ENCODE measurements at regions not wholly inside any gene's neighbourhood (a gene's known extent, or its start where the extent isn't known, plus 50 kb on each side); places are given as distances from the start of the nearest gene placed in this dataset.

DNA sequence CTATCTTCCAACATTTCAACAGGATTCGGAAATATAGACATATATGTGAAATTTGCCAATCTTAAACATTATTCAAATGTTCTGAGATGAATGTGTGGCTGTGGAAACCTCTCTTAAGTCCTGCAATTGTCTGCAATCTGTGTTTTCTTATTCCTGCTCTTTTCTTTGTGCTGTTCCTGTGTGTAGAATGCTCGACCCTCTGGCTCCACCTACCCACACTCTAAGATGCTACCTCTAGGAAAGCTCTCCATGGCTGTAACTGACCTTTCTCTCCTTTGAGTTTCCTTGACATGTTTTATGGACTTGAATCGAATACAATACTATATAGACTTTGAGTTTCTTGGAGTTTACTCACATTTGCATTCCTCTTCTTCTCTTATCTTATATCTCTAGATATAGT is 120.6 kb upstream of the ASTN2 start:
- Histone ChIP-seq H3F3A (ENCODE audit: insufficient read depth, low read length) (no peaks in the 10 kb centered on the region), H3K27me3 (replicated peaks; ENCODE audit: insufficient read depth, low read length) (no peaks in the 10 kb centered on the region), H3K4me3 (ENCODE audit: low read length) (no peak overlapping the region), H2AFZ (ENCODE audit: low read length) (no peak overlapping the region), H3K79me2 (ENCODE audit: low read length) (no peaks in the 10 kb centered on the region), H3K9me2 (replicated peaks; ENCODE audit: insufficient read depth, low read length) (no peaks in the 10 kb centered on the region), H3K4me1 (ENCODE audit: low read length) (no peaks in the 10 kb centered on the region), H3K36me3 (replicated peaks; ENCODE audit: insufficient read depth, low read length) (no peaks in the 10 kb centered on the region), H3K4me2 (ENCODE audit: low read depth, low read length) (no peak overlapping the region), H3K9ac (ENCODE audit: low read length) (no peak overlapping the region), H3K27ac (ENCODE audit: low read length) (no peak overlapping the region), H3K9me3 (replicated peaks; ENCODE audit: insufficient read depth, low read length) (no peaks in the 10 kb centered on the region), H4K20me1 (ENCODE audit: insufficient read depth, low read length) (no peaks in the 10 kb centered on the region)
- no peak for DNase-seq
- TF ChIP-seq, protein P1, sequence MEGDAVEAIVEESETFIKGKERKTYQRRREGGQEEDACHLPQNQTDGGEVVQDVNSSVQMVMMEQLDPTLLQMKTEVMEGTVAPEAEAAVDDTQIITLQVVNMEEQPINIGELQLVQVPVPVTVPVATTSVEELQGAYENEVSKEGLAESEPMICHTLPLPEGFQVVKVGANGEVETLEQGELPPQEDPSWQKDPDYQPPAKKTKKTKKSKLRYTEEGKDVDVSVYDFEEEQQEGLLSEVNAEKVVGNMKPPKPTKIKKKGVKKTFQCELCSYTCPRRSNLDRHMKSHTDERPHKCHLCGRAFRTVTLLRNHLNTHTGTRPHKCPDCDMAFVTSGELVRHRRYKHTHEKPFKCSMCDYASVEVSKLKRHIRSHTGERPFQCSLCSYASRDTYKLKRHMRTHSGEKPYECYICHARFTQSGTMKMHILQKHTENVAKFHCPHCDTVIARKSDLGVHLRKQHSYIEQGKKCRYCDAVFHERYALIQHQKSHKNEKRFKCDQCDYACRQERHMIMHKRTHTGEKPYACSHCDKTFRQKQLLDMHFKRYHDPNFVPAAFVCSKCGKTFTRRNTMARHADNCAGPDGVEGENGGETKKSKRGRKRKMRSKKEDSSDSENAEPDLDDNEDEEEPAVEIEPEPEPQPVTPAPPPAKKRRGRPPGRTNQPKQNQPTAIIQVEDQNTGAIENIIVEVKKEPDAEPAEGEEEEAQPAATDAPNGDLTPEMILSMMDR (IDR thresholded peaks at IDR 0.05; ENCODE audit: low read length) = no peak
- TF ChIP-seq EZH2 (optimal IDR thresholded peaks at IDR 0.05; ENCODE audit: low read depth, low read length) (no peak), EZH2phosphoT487 (IDR thresholded peaks at IDR 0.05; ENCODE audit: low read length) (no peak)

DNA sequence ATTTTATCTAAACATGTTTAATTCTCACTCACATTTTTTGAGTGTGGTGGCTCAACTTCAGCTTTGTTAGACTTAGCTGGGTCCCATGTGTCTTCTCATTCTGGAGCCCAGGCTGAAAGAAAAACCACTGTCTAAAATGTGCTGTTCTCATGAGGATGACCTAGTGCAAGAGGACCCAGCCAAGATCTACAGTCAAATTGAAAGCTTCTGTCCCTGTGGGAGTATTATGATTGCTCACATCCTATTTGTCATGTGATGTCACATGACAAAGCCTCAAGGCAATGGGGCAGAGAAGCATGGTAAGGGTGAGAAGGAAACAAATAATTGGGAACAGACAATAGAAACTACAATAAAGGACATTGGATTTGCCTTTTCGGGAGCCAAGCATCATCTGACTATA is 113.4 kb upstream of the ASTN2 start:
- Histone ChIP-seq H3K9me2 (replicated peaks; ENCODE audit: insufficient read depth, low read length) (no peaks in the 10 kb centered on the region), H3K9ac (ENCODE audit: low read length) (no peak overlapping the region), H3K4me1 (ENCODE audit: low read length) (no peaks in the 10 kb centered on the region), H4K20me1 (ENCODE audit: insufficient read depth, low read length) (no peaks in the 10 kb centered on the region), H3K9me3 (replicated peaks; ENCODE audit: insufficient read depth, low read length) (no peaks in the 10 kb centered on the region), H3K4me2 (ENCODE audit: low read depth, low read length) (no peak overlapping the region), H3F3A (ENCODE audit: insufficient read depth, low read length) (no peaks in the 10 kb centered on the region), H3K27ac (ENCODE audit: low read length) (no peak overlapping the region), H3K79me2 (ENCODE audit: low read length) (no peaks in the 10 kb centered on the region), H3K36me3 (replicated peaks; ENCODE audit: insufficient read depth, low read length) (no peaks in the 10 kb centered on the region), H3K4me3 (ENCODE audit: low read length) (no peak overlapping the region), H2AFZ (ENCODE audit: low read length) (no peak overlapping the region), H3K27me3 (replicated peaks; ENCODE audit: insufficient read depth, low read length) (no peaks in the 10 kb centered on the region)
- no peak for DNase-seq
- TF ChIP-seq EZH2 (optimal IDR thresholded peaks at IDR 0.05; ENCODE audit: low read depth, low read length) (no peak), EZH2phosphoT487 (IDR thresholded peaks at IDR 0.05; ENCODE audit: low read length) (no peak)
- TF ChIP-seq, protein P1 (IDR thresholded peaks at IDR 0.05; ENCODE audit: low read length) = no peak

DNA sequence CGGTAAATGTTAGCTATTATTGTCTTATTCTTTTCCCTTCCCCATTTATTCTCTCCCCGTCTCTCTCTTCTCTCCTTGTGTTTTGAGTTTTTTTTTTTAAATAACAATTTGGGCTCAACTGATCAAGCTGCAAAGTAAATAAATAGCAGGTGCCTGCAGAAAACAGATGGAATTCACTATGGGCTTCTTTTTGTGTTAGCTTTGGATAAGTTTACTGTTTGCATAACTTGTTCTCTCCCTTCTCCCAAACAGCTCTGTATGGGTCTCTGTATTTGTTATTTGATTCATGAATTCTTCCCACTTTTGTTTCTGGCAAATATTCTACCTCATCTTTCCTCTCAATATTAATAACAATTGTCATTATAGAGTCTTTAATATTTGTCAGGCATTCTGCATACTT is 111.8 kb upstream of the ASTN2 start:
- Histone ChIP-seq H3K4me3 (ENCODE audit: low read length) (no peak overlapping the region), H3K79me2 (ENCODE audit: low read length) (no peaks in the 10 kb centered on the region), H3K9me3 (replicated peaks; ENCODE audit: insufficient read depth, low read length) (no peaks in the 10 kb centered on the region), H3K36me3 (replicated peaks; ENCODE audit: insufficient read depth, low read length) (no peaks in the 10 kb centered on the region), H3K9me2 (replicated peaks; ENCODE audit: insufficient read depth, low read length) (no peaks in the 10 kb centered on the region), H3F3A (ENCODE audit: insufficient read depth, low read length) (no peaks in the 10 kb centered on the region), H3K9ac (ENCODE audit: low read length) (no peak overlapping the region), H3K27me3 (replicated peaks; ENCODE audit: insufficient read depth, low read length) (no peaks in the 10 kb centered on the region), H2AFZ (ENCODE audit: low read length) (no peak overlapping the region), H3K4me1 (ENCODE audit: low read length) (no peaks in the 10 kb centered on the region), H3K27ac (ENCODE audit: low read length) (no peak overlapping the region), H3K4me2 (ENCODE audit: low read depth, low read length) (no peak overlapping the region), H4K20me1 (ENCODE audit: insufficient read depth, low read length) (no peaks in the 10 kb centered on the region)
- TF ChIP-seq, protein P1 (IDR thresholded peaks at IDR 0.05; ENCODE audit: low read length) = no peak
- no peak for TF ChIP-seq EZH2 (optimal IDR thresholded peaks at IDR 0.05; ENCODE audit: low read depth, low read length)
- TF ChIP-seq EZH2phosphoT487 (IDR thresholded peaks at IDR 0.05; ENCODE audit: low read length) = no peak
- no peak for DNase-seq

Data from MM.1S (cell line).